Left ventricle myocardium inferior (tissue), 1 donor: ENCODE measurements at regions not wholly inside any gene's neighbourhood (a gene's known extent, or its start where the extent isn't known, plus 50 kb on each side); places are given as distances from the start of the nearest gene placed in this dataset.

Experiments used
- DNase-seq: peaks from one replicate; pipeline ENCODE4 v3.0.0-alpha.2; 2020
- H3K27ac ChIP-seq: fragments of 200-600 bp; replicated peaks from 2 replicates; pipeline ENCODE4 v1.8.0; 2021
- H3K27me3 ChIP-seq: fragments of 200-600 bp; 2 replicates; pipeline ENCODE4 v1.8.0; 2021; ENCODE audit warnings: low read depth
- H3K36me3 ChIP-seq: fragments of 200-600 bp; 2 replicates; pipeline ENCODE4 v1.8.0; 2021
- H3K4me1 ChIP-seq: fragments of 200-600 bp; 2 replicates; pipeline ENCODE4 v1.8.0; 2021
- H3K4me3 ChIP-seq: fragments of 200-600 bp; 2 replicates; pipeline ENCODE4 v1.8.0; 2021; ENCODE audit warnings: mild to moderate bottlenecking, moderate library complexity
- H3K9me3 ChIP-seq: fragments of 200-600 bp; replicated peaks from 2 replicates; pipeline ENCODE4 v1.8.0; 2021
- CTCF ChIP-seq: fragments of 200-600 bp; IDR thresholded peaks from 2 replicates; pipeline ENCODE4 v1.8.0; 2021; ENCODE audit warnings: antibody characterized with exemption, mild to moderate bottlenecking, borderline replicate concordance
- intact Hi-C: fragments of 100-400 bp; cut with micrococcal nuclease; formaldehyde crosslinking; loops from one replicate; pipeline ENCODE4 v1.11.0; 2022
- donor health status: DM: no; HTN: yes; CAD: no; lungs with severe emphysema.

GRCh38 chr2:241947004-241947350 lies 77.4 kb downstream of the RTP5 start:
- DNase-seq: no peak

GRCh38 chr2:241947401-241947800 lies 77.9 kb downstream of the RTP5 start:
- TF ChIP-seq CTCF: no peak
- peaks cover 43% of the 10 kb centered on the region for H3K27me3 ChIP-seq
- no peak overlapping the region for H3K4me3 ChIP-seq
- no peak overlapping the region for H3K27ac ChIP-seq
- H3K36me3 ChIP-seq: no peaks in the 10 kb centered on the region
- no peak for DNase-seq
- intact Hi-C loops: no loop called here
- peaks cover 8% of the 10 kb centered on the region for H3K4me1 ChIP-seq
- H3K9me3 ChIP-seq: no peaks in the 10 kb centered on the region

More at GRCh38 chr2:241947004-241947350, 77.4 kb downstream of the RTP5 start:
- H3K4me1 ChIP-seq: peaks cover 8% of the 10 kb centered on the region
- H3K36me3 ChIP-seq: no peaks in the 10 kb centered on the region
- H3K9me3 ChIP-seq: no peaks in the 10 kb centered on the region
- no peak overlapping the region for H3K27ac ChIP-seq
- H3K4me3 ChIP-seq: no peak overlapping the region
- TF ChIP-seq CTCF: no peak
- intact Hi-C loops: no loop called here
- peaks cover 43% of the 10 kb centered on the region for H3K27me3 ChIP-seq

- Histone ChIP-seq H3K4me1 (peaks cover 8% of the 10 kb centered on the region), H3K27me3 (peaks cover 43% of the 10 kb centered on the region), H3K4me3 (no peak overlapping the region), H3K9me3 (no peaks in the 10 kb centered on the region), H3K27ac (no peak overlapping the region), H3K36me3 (no peaks in the 10 kb centered on the region)
- TF ChIP-seq CTCF: no peak
- intact Hi-C loops: no loop called here
- DNase-seq: no peak
Measured at GRCh38 chr2:241947876-241948275, 78.3 kb downstream of the RTP5 start.

GRCh38 chr2:241948299-241948897 lies 78.9 kb downstream of the RTP5 start:
- Histone ChIP-seq H3K4me1 (peaks cover 8% of the 10 kb centered on the region), H3K4me3 (no peak overlapping the region), H3K36me3 (no peaks in the 10 kb centered on the region), H3K27ac (no peak overlapping the region), H3K27me3 (peaks cover 43% of the 10 kb centered on the region), H3K9me3 (no peaks in the 10 kb centered on the region)
- intact Hi-C loops: no loop called here
- no peak for TF ChIP-seq CTCF
- DNase-seq: no peak

- DNase-seq: no peak
- H3K4me3 ChIP-seq: no peak overlapping the region
- intact Hi-C loops: no loop called here
- no peak overlapping the region for H3K27ac ChIP-seq
- no peaks in the 10 kb centered on the region for H3K36me3 ChIP-seq
- no peak for TF ChIP-seq CTCF
- no peaks in the 10 kb centered on the region for H3K9me3 ChIP-seq
- peaks cover 43% of the 10 kb centered on the region for H3K27me3 ChIP-seq
- peaks cover 8% of the 10 kb centered on the region for H3K4me1 ChIP-seq
Measured at GRCh38 chr2:241948901-241949735, 79.6 kb downstream of the RTP5 start.
